NK-92 (cell line): ENCODE measurements at regions not wholly inside any gene's neighbourhood (a gene's known extent, or its start where the extent isn't known, plus 50 kb on each side); places are given as distances from the start of the nearest gene placed in this dataset.

Experiments
- DNase-seq: peaks from one replicate; lab custom pipeline; 2025; ENCODE audit not compliant: unreplicated experiment; lab: John Stamatoyannopoulos, UW

DNA sequence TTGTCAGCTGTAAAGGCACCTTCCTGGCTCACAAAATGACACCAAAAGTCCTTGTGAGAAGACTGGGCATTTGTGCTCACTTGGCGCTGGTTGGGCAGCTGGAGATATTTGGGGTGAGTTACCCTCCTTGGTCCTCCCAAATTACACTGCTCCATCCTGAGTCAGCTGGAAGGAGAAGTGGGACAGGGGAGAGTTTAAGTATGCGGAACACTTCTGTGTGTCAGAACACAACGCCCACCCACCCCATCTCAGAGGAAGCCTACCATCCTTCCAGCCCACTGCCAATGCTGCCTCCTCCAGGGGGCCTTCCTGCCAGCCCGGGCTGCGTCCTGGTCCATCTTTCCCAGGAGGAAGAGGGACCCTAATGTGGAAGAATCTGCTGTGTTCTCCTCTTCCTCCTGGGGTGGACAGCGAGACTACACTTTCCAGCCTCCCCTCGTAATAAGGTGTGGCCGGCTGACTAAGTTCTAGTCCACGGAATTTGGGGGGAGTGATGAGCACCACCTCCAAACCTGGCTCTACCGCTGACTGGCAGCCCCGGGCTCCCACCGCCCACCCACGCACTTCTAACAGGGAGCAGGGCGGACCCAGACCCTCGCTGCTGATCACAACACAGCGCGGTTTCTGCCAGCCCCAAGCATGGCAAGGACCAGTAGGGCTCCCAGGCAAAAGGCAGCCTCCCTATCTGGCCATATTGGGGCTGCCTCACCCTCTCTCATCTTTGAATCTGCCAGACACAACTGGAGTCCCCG is 265.0 kb downstream of the XXYLT1 start:
- no peak for DNase-seq

DNA sequence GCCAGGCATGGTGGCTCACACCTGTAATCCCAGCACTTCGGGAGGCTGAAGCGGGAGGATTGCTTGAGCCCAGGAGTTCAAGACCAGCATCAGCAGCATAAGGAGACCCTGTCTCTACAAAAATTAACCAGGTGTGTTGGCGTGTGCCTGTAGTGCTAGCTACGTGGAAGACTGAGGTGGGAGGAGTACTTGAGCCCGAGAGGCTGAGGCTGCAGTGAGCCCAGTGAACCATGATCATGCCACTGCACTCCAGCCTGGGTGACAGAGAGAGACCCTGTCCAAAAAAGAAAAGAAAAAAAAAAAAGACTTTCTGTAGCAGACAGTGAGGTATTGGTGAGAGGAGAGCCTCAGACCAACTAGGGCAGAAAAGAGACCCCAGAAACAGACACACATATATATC is 263.8 kb downstream of the XXYLT1 start:
- DNase-seq: no peak

DNA sequence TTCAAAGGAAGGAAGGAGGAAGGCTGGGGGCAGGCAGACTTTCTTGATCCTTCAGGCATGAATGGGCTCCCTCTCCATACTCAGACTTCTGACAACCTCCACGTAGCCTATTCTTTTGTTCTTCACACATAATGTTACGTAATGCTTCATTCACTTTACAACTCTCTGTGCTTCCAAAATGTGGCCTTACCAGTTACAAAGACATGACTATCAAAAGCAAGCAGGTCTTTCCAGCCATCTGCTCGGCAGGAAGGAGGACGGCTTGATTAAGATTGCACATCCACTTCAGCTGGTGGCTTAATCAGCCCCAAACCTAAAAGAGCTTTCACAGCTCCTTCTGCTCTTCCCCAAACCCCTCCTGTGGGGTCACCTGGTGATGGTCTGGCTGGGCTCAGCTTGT is 263.2 kb downstream of the XXYLT1 start:
- no peak for DNase-seq

DNA sequence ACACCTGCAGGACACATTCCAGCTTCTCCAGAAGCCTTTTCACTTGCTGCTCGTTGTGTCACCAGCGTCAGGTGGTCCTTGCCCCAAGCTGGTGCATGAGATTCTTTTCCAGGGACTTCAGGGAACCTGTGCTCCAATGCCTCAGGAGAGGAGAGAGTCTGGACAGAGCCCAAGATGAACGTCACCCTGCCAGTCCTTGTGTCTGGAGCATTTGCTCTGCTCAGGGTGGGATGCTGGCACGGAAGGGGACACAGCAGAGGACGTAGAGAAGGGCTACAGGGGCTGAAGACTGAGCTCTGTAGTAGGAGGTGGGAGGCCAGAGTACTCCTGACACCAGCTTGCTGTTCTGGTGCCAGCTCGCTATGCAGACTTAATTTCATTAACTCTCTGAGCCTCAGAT is 262.1 kb downstream of the XXYLT1 start:
- no peak for DNase-seq

DNA sequence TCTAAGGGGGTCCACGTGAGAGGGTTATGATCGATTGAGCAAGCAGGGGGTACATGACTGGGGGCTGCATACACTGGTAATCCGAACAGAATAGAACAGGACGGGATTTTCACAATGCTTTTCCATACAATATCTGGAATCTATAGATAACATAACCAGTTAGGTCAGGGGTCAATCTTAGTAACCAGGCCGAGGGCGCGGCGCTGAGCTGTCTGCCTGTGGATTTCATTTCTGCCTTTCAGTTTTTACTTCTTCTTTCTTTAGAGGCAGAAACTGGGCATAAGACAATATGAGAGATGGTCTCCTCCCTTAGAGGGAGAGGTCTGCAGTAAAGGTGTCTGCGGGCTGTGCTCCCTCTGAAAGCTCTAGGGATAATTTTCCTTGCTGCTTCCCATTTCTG is 261.3 kb downstream of the XXYLT1 start:
- no peak for DNase-seq

DNA sequence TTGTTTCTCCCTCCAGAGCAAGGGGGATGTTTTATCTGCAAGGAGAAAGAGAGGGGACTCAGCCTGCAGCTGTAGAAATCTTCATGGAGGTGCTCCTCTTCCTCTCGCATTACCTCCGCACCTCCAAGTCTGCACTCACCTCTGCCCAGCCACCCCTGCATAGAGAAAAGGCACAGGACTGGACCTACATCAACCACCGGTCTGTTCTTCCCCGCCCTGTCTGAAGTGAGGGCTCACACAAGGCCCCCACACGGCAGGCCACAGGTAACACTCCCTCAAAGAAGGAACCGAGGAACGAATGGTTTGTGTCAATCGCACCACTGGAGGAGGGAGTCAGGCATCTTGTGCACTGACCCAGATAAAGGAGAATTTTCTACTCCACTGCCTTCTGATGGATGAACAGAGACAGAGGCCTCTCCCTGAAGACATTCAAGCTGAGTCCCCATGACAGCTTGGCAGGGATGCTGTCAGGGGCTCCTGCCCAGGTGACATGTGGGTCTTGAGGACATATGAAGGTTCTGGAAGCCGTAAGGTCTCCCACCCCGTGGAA is 260.3 kb downstream of the XXYLT1 start:
- no peak for DNase-seq

DNA sequence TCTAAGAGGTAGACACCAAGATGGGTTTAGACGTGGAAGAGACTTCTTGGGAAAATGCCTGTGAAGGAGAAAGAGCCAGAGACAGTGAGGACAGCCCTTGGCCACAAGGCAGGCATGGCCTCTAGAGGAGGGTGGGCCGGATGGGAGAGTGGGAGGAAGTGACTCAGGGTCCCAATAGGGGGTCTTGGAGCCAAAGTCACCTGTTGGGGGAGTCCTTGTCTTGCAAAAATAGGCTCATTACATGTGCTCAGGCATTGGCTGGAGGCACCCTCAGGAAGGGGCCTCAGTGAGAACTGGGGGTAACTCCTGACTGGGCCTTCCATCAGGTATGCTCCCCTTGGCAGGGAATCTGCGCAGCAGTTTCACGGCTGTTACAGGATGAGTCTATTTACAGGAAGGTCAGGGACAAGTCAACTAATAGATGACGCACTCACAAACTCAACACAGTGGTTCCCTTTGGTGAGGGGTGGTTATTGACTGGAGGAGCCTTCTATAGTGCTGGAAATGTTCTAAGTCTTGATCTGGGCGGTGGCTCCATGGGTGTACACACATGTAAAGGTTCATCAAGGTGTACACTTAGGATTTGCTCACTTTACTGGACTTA is 259.6 kb downstream of the XXYLT1 start:
- DNase-seq: no peak

DNA sequence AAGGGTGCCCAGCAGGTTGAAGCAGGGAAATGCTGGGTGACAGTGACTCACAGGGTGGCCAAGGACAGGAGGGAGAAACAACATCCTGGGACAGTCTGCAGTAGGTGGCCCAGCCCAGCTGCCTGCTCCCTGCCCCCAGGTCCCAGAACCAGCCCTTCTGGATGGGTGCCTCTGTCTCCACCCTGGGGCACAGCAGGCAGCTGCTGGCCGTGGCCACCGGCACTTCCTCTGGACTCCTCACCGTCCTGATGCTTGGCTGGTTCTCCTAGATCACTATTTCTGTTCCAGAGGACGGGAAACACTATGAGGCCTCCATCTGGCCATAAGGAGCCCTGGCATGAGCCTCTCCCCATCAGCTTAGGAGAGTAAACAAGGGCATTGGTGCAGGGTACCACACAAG is 258.9 kb downstream of the XXYLT1 start:
- DNase-seq: no peak

DNA sequence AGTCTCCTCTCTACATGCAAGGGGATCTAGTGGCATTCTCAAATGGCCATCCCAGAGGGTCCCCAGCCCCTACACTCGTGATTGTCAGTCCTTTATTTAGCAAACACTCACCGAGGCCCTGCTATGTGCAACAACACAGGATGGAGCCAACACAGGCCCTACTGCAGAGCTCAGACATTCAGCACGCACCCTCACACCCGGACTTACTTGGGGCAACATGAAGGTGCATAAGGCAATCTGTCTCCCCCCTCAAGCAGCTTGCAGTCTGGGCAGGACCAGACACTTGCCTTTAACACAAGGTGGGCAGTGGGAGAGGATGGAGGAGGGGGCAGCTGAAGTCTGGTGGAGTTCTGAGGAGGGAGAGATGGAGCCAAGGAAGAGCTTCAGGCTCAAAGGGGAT is 258.4 kb downstream of the XXYLT1 start:
- no peak for DNase-seq

DNA sequence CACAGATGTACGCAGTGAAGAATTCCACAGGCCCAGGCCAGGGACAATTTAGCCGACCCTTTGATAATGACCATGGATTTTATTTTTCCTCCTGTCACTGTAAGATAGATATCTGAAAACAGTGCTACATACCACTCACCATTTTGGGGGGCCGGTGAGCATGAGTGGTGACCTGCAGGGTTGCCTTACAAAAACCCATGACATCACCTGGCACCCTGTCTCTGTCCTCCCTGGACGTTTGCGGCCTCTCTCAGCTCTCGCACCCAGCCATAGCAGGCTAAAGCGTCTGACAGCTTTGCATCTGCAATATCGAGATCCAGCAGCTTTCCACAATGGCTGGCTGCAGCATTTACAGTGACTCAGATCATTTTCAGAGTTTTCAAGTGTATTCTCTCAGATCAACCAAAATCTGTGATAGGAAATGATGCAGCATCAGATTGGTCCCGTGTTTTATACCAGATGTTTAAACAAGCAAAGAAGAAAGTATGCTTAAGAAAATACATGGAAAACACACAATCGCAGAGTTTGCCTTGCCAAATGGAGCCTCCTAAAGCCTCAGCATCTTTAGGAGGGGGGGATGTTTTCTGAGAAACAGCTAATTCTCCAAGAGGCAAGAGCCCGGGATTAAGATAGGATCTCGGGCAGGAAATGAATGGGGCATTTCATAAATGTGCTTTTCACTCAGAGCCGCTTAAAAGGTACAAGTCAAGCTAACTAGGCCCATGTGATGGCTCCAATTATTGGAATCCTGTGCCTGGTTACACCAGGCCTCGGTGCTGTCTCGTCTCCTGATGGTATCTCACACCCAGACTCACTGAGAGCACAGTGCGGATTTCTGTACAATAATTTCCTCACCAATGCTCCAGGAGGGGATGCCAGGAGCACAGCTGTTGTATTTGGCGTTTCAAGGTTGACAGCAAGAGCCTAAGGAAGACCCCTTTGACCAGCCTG is 257.3 kb downstream of the XXYLT1 start:
- no peak for DNase-seq

DNA sequence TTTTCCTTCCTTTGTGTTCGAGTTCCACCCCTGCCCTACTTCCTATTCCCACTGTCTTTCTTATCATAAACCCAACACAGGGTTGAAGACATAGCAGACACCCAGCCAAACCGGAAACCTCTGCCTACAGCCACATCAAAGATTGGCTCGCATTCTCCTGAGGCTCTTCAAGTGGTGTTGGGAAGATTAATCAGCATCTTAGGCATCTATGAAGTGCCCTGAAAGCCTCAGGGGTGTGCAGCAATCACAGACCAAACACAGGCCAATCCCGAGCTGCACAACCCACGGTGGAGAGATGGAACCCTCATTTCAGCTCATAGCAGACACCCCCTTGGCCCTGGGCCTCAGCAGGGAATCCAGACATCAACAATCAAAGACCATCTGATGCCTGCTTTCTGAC is 255.9 kb downstream of the XXYLT1 start:
- DNase-seq: no peak

DNA sequence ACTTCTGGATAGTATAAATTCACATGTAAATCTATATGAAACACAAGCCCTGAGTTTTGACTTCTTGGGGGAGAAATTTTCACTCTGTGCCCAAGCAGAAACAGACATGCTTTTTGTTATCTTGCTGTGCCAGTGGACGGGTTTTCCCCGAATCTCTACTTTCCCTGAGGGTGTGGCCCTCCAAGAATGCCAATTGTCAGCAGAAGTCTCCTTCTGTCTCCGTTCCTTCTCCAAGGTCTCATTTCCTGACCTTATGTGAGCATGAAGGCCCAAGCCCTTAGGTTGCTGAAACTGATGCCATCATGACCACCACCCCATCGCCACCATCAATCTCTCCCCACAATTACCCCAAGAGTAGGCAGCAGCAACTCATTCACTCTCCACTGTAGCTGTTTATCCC is 253.8 kb downstream of the XXYLT1 start:
- no peak for DNase-seq
